A204.1 (cell line): ENCODE measurements at regions not wholly inside any gene's neighbourhood (a gene's known extent, or its start where the extent isn't known, plus 50 kb on each side); places are given as distances from the start of the nearest gene placed in this dataset.

Experiments
- FAIRE-seq: peaks from 2 replicates; lab custom pipeline; 2012; peaks lifted over from hg19 to GRCh38; lab: Jason Lieb, UNC

DNA sequence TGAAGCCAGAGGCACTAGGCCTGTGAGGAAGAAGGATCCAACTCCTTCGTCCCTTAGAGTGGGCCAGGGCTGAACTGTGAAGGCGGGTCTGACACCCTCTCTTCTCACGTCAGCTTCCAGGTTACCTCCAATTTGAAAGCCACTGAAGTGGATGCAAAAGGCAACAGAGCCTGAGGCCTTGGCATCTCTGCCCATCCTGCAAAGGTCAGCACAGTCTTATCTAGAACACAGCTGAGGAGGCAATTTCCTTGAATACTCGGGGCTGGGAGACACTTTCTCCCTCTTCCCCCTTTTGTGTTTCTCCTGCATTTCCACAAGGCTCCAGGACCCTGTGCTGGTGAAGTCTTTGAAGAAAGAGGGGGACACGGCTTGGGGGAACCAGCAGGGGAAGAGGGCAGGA is 91.6 kb upstream of the PAX6 start:
- no peak for FAIRE-seq

DNA sequence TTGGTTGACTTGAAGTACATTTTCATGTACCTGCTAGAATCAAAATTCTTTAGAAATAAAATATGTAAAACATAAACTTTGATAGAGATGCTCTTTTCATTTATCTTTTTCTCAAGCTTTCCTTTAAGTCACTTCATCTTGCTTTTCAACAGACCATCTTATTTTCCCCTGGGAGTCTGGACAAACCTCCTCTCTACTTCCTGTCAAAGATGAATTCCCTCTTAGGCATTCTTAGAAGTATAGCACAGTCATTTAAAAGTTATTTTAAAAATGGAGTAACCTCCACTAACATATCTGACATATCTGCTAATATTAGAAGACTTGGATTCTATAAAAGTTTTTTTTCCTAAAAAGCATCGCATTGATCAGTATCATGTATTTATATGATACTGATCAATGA is 84.8 kb upstream of the PAX6 start:
- FAIRE-seq = no peak

DNA sequence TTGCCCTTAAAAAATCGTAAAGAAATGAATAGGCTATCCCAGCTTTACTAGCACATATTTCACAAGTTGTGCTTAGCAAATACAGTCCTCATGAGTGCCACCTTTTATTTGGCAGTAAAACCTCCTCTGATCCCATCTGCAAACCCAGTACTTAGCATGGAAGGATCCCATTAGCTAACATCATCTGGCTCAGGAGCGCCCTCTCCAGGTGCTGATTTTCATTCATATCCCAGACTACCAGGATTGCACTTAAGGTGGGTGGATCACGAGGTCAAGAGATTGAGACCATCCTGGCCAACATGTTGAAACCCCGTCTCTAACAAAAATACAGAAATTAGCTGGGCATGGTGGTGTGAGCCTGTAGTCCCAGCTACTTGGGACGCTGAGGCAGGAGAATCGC is 76.1 kb upstream of the PAX6 start:
- no peak for FAIRE-seq

DNA sequence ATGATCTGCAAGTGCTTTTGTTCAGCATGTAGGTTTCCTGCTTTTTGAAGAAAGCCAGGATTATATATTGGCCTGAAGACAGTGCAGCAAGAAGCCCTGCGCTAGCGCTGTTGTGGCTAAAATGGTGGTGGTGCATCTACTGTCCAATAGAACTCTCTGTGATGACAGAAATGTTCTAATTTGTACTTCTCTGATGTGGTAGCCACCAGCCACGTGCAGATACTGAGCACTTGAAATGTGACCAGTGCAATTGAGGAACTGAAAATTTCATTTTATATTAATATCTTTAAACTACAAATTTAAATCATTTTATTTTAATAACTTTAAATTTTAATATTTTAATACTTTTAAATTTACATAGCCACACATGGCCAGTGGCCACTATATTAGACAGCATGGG is 73.0 kb upstream of the PAX6 start:
- FAIRE-seq = no peak

DNA sequence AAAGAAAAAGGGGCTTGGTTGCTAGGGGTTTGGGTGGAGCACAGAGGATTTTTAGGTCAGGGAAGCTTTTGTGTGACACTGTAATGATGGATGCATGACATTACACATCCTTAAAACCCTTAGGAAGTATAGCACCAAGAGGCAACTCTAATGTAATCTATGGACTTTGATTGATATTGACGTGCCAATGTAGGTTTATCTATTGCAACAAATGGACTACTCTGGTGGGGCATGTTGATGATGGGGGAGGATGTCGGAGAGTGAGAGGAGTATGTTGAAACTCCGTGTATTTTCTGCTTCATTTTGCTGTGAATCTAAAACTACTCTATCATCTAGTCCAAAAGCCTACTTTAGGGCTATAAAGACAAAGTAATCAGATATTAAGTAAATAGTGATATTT is 72.3 kb upstream of the PAX6 start:
- FAIRE-seq = no peak

DNA sequence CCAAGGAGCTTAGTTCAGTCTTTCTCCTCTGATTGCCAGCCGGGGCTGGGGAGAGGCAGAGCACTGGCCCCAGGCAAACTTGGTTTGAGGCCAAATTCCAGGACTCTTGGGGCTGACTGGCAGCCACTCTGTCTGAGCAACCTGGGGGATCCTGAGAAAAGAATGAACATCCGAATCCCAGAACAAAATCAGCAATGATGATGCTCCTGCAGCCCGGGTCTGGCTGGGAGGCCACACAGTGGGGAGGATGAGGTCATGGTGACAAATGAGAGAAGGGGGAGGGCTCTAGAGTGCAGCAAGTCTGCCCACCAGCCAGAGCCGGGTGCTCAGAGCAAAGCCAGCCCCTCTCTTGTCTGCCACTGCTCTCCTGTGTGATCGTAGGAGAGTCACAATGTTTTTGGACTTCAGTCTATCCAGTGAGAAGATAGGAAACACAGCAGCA is 71.8 kb upstream of the PAX6 start:
- no peak for FAIRE-seq

- FAIRE-seq = no peak
Measured at GRCh38 chr11:31881825-31882224, 70.7 kb upstream of the PAX6 start.

DNA sequence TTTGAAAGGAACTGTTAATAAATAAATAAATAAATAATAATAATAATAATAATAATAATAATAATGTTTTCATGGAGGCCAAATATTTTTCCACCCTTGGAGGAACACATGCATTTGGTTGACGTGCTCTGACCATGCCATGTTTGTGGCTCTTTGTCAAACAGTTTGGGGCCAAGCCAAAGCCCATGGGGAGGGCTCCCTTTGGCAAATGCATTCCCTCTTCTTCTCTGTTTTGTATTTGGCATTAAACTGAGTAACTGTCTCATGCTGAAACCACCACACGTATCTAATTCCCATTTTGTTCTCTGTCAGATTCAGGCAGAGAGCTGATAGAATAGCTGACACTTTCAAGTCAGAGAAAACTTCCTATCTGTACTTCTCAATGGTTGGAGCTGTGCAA is 68.6 kb upstream of the PAX6 start:
- FAIRE-seq = no peak

GRCh38 chr11:31877863-31878262 is 66.7 kb upstream of the PAX6 start:
- FAIRE-seq = no peak

- FAIRE-seq = no peak
Measured at GRCh38 chr11:31877083-31877482, 66.0 kb upstream of the PAX6 start.

GRCh38 chr11:31875866-31876560 is 64.9 kb upstream of the PAX6 start:
- no peak for FAIRE-seq

- no peak for FAIRE-seq
Measured at GRCh38 chr11:31874631-31875191, 63.6 kb upstream of the PAX6 start.

DNA sequence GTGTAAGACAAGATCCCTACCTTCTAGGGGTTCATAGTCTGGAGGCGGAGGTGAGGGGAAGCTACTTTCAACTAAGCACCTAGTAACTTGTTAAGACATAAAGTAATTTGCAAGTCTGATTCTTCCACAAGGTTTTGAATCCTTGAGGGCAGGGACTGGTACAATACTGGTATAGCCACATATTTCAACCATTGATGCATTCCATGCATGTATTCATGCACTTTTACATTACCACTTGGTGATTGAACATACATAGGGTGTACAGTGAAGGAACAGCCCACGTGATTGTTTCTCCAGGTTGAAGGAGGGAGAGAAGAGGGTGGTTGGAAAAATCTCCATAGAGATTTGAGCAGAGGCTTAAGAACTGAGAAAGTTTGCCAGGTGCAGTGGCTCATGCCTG is 62.0 kb upstream of the PAX6 start:
- FAIRE-seq = no peak

- FAIRE-seq = no peak
Measured at GRCh38 chr11:31872076-31872443, 60.9 kb upstream of the PAX6 start.

DNA sequence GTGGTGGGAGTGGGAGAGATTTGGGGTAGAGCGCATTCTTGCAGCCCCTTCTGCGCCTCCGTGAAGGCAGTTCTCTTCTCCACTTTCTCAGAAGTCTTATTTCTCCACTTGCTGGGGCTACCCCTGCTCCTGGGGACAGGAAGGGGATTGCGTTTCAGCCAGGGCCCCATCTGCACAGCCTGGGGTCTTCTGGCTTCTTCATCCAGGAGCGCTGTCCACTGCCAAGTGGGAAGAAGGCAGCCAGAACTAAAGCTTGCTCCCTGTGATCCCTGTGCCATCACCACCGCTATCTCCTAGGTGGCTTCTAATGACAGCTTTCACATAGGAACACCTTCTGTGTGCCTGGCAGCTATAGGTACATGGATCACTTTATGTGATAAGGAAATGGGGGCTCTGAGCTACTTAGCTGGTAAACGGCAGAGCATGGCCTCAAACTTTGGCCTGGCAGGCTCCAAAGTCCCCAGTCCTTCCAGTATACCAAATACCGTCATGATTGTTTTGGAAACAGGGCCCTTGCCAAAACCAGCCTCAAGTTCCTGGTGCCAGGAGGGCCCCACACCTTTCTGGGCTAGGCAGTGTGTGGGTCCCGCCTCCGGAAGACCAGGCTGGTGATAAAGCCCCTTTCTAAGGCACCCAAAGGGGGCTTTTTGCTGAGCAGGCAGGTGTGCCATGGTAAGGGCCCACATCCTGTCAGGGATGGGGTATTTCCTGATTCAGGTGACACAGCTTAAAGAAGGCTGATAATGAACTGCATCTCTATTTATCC is 60.4 kb upstream of the PAX6 start:
- FAIRE-seq = no peak

GRCh38 chr11:31870609-31871309 is 59.6 kb upstream of the PAX6 start:
- FAIRE-seq = no peak

- FAIRE-seq = no peak
Measured at GRCh38 chr11:31869986-31870385, 58.9 kb upstream of the PAX6 start.

DNA sequence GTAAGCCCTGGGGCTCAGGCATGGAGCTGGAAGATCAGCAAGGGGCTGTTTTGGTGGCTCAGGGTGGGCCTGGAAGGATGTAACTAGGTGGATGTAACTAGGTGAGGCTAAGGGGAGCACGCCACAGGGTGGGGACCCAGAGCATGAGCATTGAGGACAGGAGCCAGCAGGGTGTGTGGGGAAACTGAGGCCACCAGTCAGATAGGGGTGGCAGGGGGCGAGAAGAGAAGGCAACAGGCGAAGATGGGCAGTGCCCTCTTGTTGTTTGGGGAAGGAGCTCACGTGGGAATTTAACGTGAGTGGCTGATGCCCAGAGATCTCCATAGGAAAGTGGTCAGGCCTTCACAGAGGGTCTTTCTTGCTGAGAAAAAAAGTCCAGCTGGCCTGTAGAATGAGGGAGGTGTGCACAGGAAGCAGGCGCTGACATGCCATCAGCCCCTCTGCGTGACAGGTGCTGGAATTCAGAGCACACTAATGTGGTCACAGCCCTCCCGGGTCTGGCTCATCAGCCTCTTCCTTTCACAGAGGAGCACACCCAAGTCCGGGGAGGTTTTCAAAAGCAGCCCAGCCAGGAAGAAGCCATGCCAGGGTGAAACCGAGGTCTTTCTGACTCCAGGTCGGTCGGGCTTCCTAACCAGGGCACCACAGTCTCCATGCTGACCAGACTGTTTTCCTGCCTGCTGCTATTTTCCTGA is 54.6 kb upstream of the PAX6 start:
- FAIRE-seq = no peak

GRCh38 chr11:31863170-31863832 is 52.2 kb upstream of the PAX6 start:
- no peak for FAIRE-seq

- no peak for FAIRE-seq
Measured at GRCh38 chr11:31861011-31861410, 49.9 kb upstream of the PAX6 start.
